ENCODE measurements at regions not wholly inside any gene's neighbourhood (a gene's known extent, or its start where the extent isn't known, plus 50 kb on each side); places are given as distances from the start of the nearest gene placed in this dataset.

DNA sequence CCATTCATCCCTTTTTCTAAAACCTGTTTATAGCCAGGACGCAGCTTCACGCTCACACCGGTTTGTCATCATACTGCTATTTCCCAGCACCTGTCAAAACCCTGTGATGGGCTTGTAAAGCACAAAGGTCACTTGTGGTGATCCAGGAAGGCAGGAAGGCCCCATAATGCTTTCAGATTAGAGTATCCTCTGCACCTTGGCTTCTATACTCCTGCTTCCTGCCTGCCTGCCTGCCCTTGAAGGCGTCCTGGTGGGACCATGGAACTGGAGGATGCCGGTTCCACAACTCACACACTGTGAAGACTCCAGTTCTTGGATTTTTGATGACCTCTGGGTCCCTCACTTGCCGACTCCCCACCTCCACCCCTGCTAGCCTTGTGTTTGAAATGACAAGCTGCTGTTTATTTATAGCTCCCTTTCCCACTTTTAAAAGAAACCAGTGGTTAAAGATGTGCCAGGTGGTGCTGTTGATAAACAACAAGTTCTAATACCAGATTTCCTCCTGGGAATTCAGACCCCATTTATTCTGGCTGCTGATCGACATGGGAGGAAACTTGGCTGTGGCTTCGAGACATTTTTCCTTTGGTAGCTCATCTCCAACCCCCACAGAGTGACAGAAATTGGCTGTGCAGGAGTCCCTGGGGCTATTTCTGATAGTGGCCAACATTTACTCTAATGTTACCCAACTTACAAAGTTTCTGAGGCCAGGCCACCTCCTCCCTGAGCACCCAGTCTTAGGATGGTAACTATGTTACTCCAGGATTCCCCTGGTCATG lies 211.5 kb downstream of the KDR start:
- H3K4me2 ChIP-seq, result no peak overlapping the region
- no peaks in the 10 kb centered on the region for H3K27me3 ChIP-seq (ENCODE audit: insufficient read depth)
- H3K79me2 ChIP-seq (ENCODE audit: insufficient read depth), result no peaks in the 10 kb centered on the region
- no peak overlapping the region for H3K9ac ChIP-seq
- no peak for TF ChIP-seq TAF1 (IDR thresholded peaks at IDR 0.05; ENCODE audit: borderline replicate concordance, low read depth, low read length)
- no peak for TF ChIP-seq RCOR1 (IDR thresholded peaks at IDR 0.05; ENCODE audit: low read length)
- TF ChIP-seq, protein P1, sequence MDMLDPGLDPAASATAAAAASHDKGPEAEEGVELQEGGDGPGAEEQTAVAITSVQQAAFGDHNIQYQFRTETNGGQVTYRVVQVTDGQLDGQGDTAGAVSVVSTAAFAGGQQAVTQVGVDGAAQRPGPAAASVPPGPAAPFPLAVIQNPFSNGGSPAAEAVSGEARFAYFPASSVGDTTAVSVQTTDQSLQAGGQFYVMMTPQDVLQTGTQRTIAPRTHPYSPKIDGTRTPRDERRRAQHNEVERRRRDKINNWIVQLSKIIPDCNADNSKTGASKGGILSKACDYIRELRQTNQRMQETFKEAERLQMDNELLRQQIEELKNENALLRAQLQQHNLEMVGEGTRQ (IDR thresholded peaks at IDR 0.05; ENCODE audit: borderline replicate concordance, low read depth, low read length), result no peak
- no peak for TF ChIP-seq EZH2phosphoT487 (IDR thresholded peaks at IDR 0.05; ENCODE audit: borderline replicate concordance, low read depth)
- TF ChIP-seq ELF1 (IDR thresholded peaks at IDR 0.05), result no peak
- no peak for TF ChIP-seq CHD2 (IDR thresholded peaks at IDR 0.05; ENCODE audit: low read length, partially characterized antibody)
- TF ChIP-seq TEAD4 (IDR thresholded peaks at IDR 0.05; ENCODE audit: borderline replicate concordance, insufficient read depth), result no peak
- no peak for TF ChIP-seq RFX5 (IDR thresholded peaks at IDR 0.05; ENCODE audit: low read length)
- TF ChIP-seq, protein P2, sequence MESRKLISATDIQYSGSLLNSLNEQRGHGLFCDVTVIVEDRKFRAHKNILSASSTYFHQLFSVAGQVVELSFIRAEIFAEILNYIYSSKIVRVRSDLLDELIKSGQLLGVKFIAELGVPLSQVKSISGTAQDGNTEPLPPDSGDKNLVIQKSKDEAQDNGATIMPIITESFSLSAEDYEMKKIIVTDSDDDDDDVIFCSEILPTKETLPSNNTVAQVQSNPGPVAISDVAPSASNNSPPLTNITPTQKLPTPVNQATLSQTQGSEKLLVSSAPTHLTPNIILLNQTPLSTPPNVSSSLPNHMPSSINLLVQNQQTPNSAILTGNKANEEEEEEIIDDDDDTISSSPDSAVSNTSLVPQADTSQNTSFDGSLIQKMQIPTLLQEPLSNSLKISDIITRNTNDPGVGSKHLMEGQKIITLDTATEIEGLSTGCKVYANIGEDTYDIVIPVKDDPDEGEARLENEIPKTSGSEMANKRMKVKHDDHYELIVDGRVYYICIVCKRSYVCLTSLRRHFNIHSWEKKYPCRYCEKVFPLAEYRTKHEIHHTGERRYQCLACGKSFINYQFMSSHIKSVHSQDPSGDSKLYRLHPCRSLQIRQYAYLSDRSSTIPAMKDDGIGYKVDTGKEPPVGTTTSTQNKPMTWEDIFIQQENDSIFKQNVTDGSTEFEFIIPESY (IDR thresholded peaks at IDR 0.05; ENCODE audit: borderline replicate concordance, low read depth), result no peak
- DNase-seq, result no peak
- no peaks in the 10 kb centered on the region for H3K9me2 ChIP-seq
- H3K36me3 ChIP-seq (replicated peaks in 1 of 2; ENCODE audit: control insufficient read depth in 1 of 2, insufficient read depth in 2 of 2, low read length in 1 of 2), result no peaks in the 10 kb centered on the region
- no peaks in the 10 kb centered on the region for H4K20me1 ChIP-seq (ENCODE audit: insufficient read depth)
- no peaks in the 10 kb centered on the region for H3K9me3 ChIP-seq
- POLR2A ChIA-PET, result no interaction called here
- no peaks in the 10 kb centered on the region for H3F3A ChIP-seq (replicated peaks; ENCODE audit: insufficient read depth)
- no peak overlapping the region for H2AFZ ChIP-seq (ENCODE audit: low read depth)
- H3K4me3 ChIP-seq (ENCODE audit: low read depth in 2 of 2, low read length in 1 of 2), result no peak overlapping the region
- WGBS (ENCODE audit: low lambda C conversion rate), result 38% methylated on average over 8 of the region's 8 CpGs
- CTCF ChIA-PET, result interaction anchor here (1.2 kb wide), 2 partner anchors 19 to 33 kb away, joined by 3 read pairs; no protein-coding TSS in a partner anchor
- no peak overlapping the region for H3K27ac ChIP-seq (ENCODE audit: low read depth in 2 of 2, low read length in 1 of 2)
- H3K4me1 ChIP-seq (ENCODE audit: control insufficient read depth in 1 of 2, insufficient read depth in 2 of 2, low read depth in 1 of 2, low read length in 1 of 2), result peaks cover 0 to 2% of the 10 kb centered on the region in 2 experiments; a peak in 1 of 4 replicates

- Histone ChIP-seq H3K4me3 (ENCODE audit: low read depth in 2 of 2, low read length in 1 of 2) (no peak overlapping the region), H2AFZ (ENCODE audit: low read depth) (no peak overlapping the region), H3K9ac (no peak overlapping the region), H3K9me3 (no peaks in the 10 kb centered on the region), H3K9me2 (no peaks in the 10 kb centered on the region), H3K36me3 (replicated peaks in 1 of 2; ENCODE audit: control insufficient read depth in 1 of 2, insufficient read depth in 2 of 2, low read length in 1 of 2) (no peaks in the 10 kb centered on the region), H3K27me3 (ENCODE audit: insufficient read depth) (no peaks in the 10 kb centered on the region), H3K4me2 (no peak overlapping the region), H3K4me1 (ENCODE audit: control insufficient read depth in 1 of 2, insufficient read depth in 2 of 2, low read depth in 1 of 2, low read length in 1 of 2) (peaks cover 0 to 2% of the 10 kb centered on the region in 2 experiments; a peak in 1 of 4 replicates), H3K79me2 (ENCODE audit: insufficient read depth) (no peaks in the 10 kb centered on the region), H3K27ac (ENCODE audit: low read depth in 2 of 2, low read length in 1 of 2) (no peak overlapping the region), H4K20me1 (ENCODE audit: insufficient read depth) (no peaks in the 10 kb centered on the region), H3F3A (replicated peaks; ENCODE audit: insufficient read depth) (no peaks in the 10 kb centered on the region)
- CTCF ChIA-PET, result interaction anchor here (1.1 kb wide), 1 partner anchor 59 kb away, joined by 3 read pairs; no protein-coding TSS in a partner anchor
- DNase-seq, result no peak
- WGBS (ENCODE audit: low lambda C conversion rate), result 58% methylated on average over 3 of the region's 3 CpGs
- POLR2A ChIA-PET, result no interaction called here
- TF ChIP-seq POLR2AphosphoS5 (IDR thresholded peaks at IDR 0.05; ENCODE audit: low read depth, low read length) (no peak), TEAD4 (IDR thresholded peaks at IDR 0.05; ENCODE audit: borderline replicate concordance, insufficient read depth) (no peak), PBX3 (IDR thresholded peaks at IDR 0.05) (no peak), RFX5 (IDR thresholded peaks at IDR 0.05; ENCODE audit: low read length) (no peak), MXI1 (IDR thresholded peaks at IDR 0.05; ENCODE audit: low read depth, low read length) (no peak), FOXJ3 (CRISPR knock-in tag; IDR thresholded peaks at IDR 0.05) (no peak), FOXM1 (IDR thresholded peaks at IDR 0.05; ENCODE audit: low read depth) (no peak), CHD2 (IDR thresholded peaks at IDR 0.05; ENCODE audit: low read length, partially characterized antibody) (no peak), RXRA (IDR thresholded peaks at IDR 0.05; ENCODE audit: borderline replicate concordance, low read depth) (no peak), RCOR1 (IDR thresholded peaks at IDR 0.05; ENCODE audit: low read length) (no peak), NFIC (IDR thresholded peaks at IDR 0.05; ENCODE audit: borderline replicate concordance) (no peak), REST (IDR thresholded peaks at IDR 0.05; ENCODE audit: low read depth, low read length) (no peak)
- TF ChIP-seq, protein P1 (IDR thresholded peaks at IDR 0.05; ENCODE audit: borderline replicate concordance, low read depth, low read length), result no peak
Measured at GRCh38 chr4:54912155-54912554, 213.2 kb downstream of the KDR start.
